Activated CD4-positive, alpha-beta T cell treated with anti-CD3 and anti-CD28 coated beads, Interleukin-2, amount 10 ng/mL, durations not matched to agents 7 days and 5 days (primary cell): ENCODE measurements at regions not wholly inside any gene's neighbourhood (a gene's known extent, or its start where the extent isn't known, plus 50 kb on each side); places are given as distances from the start of the nearest gene placed in this dataset.

ENCODE experiments used
- CTCF ChIA-PET: fragments of 350-600 bp; sonication (Branson Sonifier 250); formaldehyde crosslinking; loops from one replicate; lab custom pipeline; 2021; ENCODE audit warnings: antibody characterized with exemption; lab: Charles Lee
- POLR2A ChIA-PET: fragments of 350-600 bp; sonication (Branson Sonifier 250); formaldehyde crosslinking; loops from one replicate; lab custom pipeline; 2021; ENCODE audit warnings: antibody characterized with exemption; lab: Charles Lee
- DNase-seq: peaks from one replicate; pipeline ENCODE4 v3.0.0-alpha.2; 2020
- H3K27ac Mint-ChIP-seq: one replicate; pipeline ENCODE4 v1.8.0; 2021; ENCODE audit warnings: mild to moderate bottlenecking, moderate library complexity, mixed read lengths
- H3K27me3 Mint-ChIP-seq: one replicate; pipeline ENCODE4 v1.8.0; 2021; ENCODE audit warnings: mixed read lengths
- H3K36me3 Mint-ChIP-seq: one replicate; pipeline ENCODE4 v1.8.0; 2021; ENCODE audit warnings: low read depth, mixed read lengths
- H3K4me1 Mint-ChIP-seq: one replicate; pipeline ENCODE4 v1.8.0; 2021; ENCODE audit warnings: mixed read lengths
- H3K4me3 Mint-ChIP-seq: one replicate; pipeline ENCODE4 v1.8.0; 2021; ENCODE audit warnings: mild to moderate bottlenecking, moderate library complexity, mixed read lengths
- H3K9me3 Mint-ChIP-seq: one replicate; pipeline ENCODE4 v1.8.0; 2021; ENCODE audit warnings: mixed read lengths

GRCh38 chr13:109684084-109684823 lies 102.1 kb downstream of the IRS2 start:
- peaks cover 5% of the 10 kb centered on the region for H3K27me3 Mint-ChIP-seq
- no peak overlapping the region for H3K4me3 Mint-ChIP-seq
- no peak for DNase-seq
- no peaks in the 10 kb centered on the region for H3K4me1 Mint-ChIP-seq
- POLR2A ChIA-PET = no interaction called here
- H3K36me3 Mint-ChIP-seq = no peaks in the 10 kb centered on the region
- no peak overlapping the region for H3K27ac Mint-ChIP-seq
- H3K9me3 Mint-ChIP-seq = no peaks in the 10 kb centered on the region
- CTCF ChIA-PET = no interaction called here

DNA sequence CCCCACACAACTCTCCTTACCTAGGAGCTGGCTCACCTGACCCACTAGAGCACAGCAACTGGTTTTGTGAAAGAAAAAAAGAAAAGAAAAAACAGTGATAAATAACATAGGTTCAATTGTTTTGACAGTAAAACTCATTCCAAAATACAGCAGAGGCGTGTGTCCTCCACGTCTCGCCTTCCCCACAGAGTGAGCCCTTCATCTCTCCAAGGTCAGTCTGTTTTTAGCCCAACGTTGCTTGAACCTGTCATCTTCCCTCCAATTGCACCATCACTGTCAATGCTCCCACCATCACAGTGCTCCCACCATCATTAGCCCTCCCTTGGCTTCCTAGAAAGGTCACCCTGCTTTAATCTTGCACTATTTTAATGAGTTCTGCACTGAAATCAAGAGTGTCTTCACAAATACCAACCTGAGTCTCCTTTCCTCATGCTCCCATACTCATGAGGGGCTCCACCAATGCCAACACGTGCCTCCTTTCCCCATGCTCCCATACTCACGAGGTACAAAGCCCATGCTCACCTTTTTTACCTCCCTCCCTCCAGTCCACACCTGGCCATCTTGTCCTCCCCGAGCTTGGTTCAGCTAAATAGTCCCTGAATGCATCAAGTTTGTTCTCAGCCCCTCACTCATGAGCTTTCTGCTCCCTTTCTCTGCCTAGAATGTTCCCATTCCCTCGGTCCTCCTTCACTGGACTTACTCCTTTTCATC lies 103.7 kb downstream of the IRS2 start:
- CTCF ChIA-PET = no interaction called here
- no peak for DNase-seq
- no peak overlapping the region for H3K27ac Mint-ChIP-seq
- H3K4me1 Mint-ChIP-seq = no peaks in the 10 kb centered on the region
- H3K27me3 Mint-ChIP-seq = peaks cover 5% of the 10 kb centered on the region
- H3K4me3 Mint-ChIP-seq = no peak overlapping the region
- H3K9me3 Mint-ChIP-seq = no peaks in the 10 kb centered on the region
- POLR2A ChIA-PET = no interaction called here
- no peaks in the 10 kb centered on the region for H3K36me3 Mint-ChIP-seq

- Mint-ChIP-seq H3K27me3 (peaks cover 7% of the 10 kb centered on the region), H3K4me1 (no peaks in the 10 kb centered on the region), H3K9me3 (no peaks in the 10 kb centered on the region), H3K27ac (no peak overlapping the region), H3K4me3 (no peak overlapping the region), H3K36me3 (no peaks in the 10 kb centered on the region)
- CTCF ChIA-PET = no interaction called here
- DNase-seq = no peak
- POLR2A ChIA-PET = no interaction called here
Measured at GRCh38 chr13:109680930-109681329, 105.5 kb downstream of the IRS2 start.

DNA sequence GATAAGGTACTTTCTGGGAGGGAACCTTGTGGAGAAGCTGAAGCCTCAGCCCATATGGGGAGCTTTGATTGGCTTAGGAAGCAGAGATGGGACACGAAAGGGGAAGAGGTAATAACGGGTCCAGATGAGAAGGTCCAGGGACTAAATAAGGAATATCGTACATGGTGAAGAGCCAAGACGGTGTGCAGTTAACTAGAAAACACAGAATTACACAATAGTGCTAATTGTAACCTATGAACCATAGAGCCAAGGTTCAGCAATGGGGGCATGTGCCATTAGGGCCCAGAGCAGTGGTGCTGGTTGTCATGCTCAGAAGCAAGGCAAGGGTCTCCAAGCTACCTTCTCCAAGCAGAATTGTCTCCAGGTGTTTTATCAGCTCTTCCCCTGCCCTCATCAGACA lies 106.1 kb downstream of the IRS2 start:
- ChIA-PET POLR2A (no interaction called here), CTCF (no interaction called here)
- no peak for DNase-seq
- H3K27ac Mint-ChIP-seq = no peak overlapping the region
- peaks cover 7% of the 10 kb centered on the region for H3K27me3 Mint-ChIP-seq
- no peaks in the 10 kb centered on the region for H3K4me1 Mint-ChIP-seq
- H3K9me3 Mint-ChIP-seq = no peaks in the 10 kb centered on the region
- H3K4me3 Mint-ChIP-seq = no peak overlapping the region
- no peaks in the 10 kb centered on the region for H3K36me3 Mint-ChIP-seq

GRCh38 chr13:109678459-109678858 lies 107.9 kb downstream of the IRS2 start:
- DNase-seq = no peak
- Mint-ChIP-seq H3K36me3 (no peaks in the 10 kb centered on the region), H3K27me3 (peaks cover 2% of the 10 kb centered on the region), H3K9me3 (no peaks in the 10 kb centered on the region), H3K4me1 (no peaks in the 10 kb centered on the region), H3K4me3 (no peak overlapping the region), H3K27ac (no peak overlapping the region)
- POLR2A ChIA-PET = no interaction called here
- CTCF ChIA-PET = no interaction called here

- H3K36me3 Mint-ChIP-seq = no peaks in the 10 kb centered on the region
- peaks cover 2% of the 10 kb centered on the region for H3K27me3 Mint-ChIP-seq
- CTCF ChIA-PET = no interaction called here
- no peak overlapping the region for H3K27ac Mint-ChIP-seq
- no peaks in the 10 kb centered on the region for H3K4me1 Mint-ChIP-seq
- POLR2A ChIA-PET = no interaction called here
- DNase-seq = no peak
- H3K4me3 Mint-ChIP-seq = no peak overlapping the region
- H3K9me3 Mint-ChIP-seq = no peaks in the 10 kb centered on the region
Measured at GRCh38 chr13:109677206-109677605, 109.2 kb downstream of the IRS2 start.

- CTCF ChIA-PET = no interaction called here
- H3K4me3 Mint-ChIP-seq = no peak overlapping the region
- POLR2A ChIA-PET = no interaction called here
Measured at GRCh38 chr13:109673477-109673876, 112.9 kb downstream of the IRS2 start.

DNA sequence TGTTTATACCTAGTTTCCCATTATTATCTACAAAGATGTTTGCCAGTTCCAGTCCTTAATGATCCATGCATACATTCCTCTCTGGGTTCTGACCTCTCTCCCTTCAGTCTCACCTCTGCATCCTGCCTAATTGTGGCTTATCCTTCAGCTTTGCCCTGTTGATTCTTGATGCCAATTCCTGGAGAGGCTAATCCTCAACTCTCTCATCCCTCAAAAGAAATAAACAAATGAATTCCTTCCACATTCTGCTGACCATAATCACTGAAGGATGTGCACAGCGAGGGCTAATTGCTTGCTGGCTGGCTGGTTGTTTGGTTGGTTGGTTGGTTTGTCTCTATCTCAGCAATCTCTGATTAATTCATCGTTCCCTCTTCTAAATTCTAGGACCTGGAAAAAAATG lies 113.8 kb downstream of the IRS2 start:
- ChIA-PET CTCF (no interaction called here), POLR2A (no interaction called here)
- Mint-ChIP-seq H3K4me1 (no peaks in the 10 kb centered on the region), H3K27me3 (peaks cover 2% of the 10 kb centered on the region), H3K4me3 (no peak overlapping the region), H3K27ac (no peak overlapping the region), H3K36me3 (no peaks in the 10 kb centered on the region), H3K9me3 (no peaks in the 10 kb centered on the region)
- DNase-seq = no peak

More at GRCh38 chr13:109673477-109673876, 112.9 kb downstream of the IRS2 start:
- Mint-ChIP-seq H3K4me1 (no peaks in the 10 kb centered on the region), H3K36me3 (no peaks in the 10 kb centered on the region), H3K27me3 (peaks cover 2% of the 10 kb centered on the region), H3K27ac (no peak overlapping the region), H3K9me3 (no peaks in the 10 kb centered on the region)
- no peak for DNase-seq

DNA sequence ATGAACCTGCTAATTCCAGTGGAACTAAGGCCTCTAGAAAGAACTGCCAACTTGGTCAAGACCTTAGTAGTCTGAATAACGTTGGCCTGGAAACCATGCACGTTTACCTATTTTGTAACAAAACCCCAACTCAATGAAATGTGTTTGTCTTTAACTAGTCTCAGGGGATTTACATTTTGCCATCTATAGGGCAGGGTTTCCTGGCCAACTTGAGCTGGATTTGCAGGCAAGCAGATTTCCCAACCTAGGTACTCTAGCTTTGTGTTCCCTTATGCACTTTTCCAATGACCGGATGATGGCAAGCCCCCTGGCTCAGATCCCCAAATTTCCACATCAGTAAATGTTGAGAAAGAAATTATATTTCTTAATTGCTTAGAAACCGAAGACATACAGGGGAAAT lies 114.5 kb downstream of the IRS2 start:
- H3K4me3 Mint-ChIP-seq = no peak overlapping the region

DNA sequence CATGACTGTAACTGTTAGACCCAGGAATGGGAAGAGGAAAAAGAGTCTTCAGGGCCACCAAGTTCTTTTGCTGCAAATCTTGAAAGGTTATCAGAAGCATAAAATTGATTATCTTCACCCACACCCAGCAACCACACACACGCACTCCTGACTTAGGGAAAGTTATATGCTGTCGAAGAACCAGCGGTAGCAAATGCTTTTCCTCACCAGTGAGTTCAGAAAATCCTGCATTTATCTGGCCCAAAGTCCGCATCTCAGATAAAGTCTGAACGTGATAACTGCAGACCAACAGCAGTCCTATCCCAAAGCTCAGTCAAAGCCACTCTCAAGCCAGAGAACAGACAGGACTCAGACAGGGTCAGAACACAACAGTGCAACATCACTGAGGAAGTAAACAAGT lies 115.6 kb downstream of the IRS2 start:
- no peaks in the 10 kb centered on the region for H3K9me3 Mint-ChIP-seq
- ChIA-PET CTCF (no interaction called here), POLR2A (no interaction called here)
- H3K27ac Mint-ChIP-seq = no peak overlapping the region
- H3K4me3 Mint-ChIP-seq = no peak overlapping the region
- no peaks in the 10 kb centered on the region for H3K27me3 Mint-ChIP-seq
- no peaks in the 10 kb centered on the region for H3K4me1 Mint-ChIP-seq
- DNase-seq = no peak
- H3K36me3 Mint-ChIP-seq = no peaks in the 10 kb centered on the region

More for the DNA sequence above, 114.5 kb downstream of the IRS2 start:
- no peak overlapping the region for H3K27ac Mint-ChIP-seq
- no peaks in the 10 kb centered on the region for H3K9me3 Mint-ChIP-seq
- no peak for DNase-seq
- ChIA-PET CTCF (no interaction called here), POLR2A (no interaction called here)
- no peaks in the 10 kb centered on the region for H3K4me1 Mint-ChIP-seq
- H3K36me3 Mint-ChIP-seq = no peaks in the 10 kb centered on the region
- no peaks in the 10 kb centered on the region for H3K27me3 Mint-ChIP-seq

GRCh38 chr13:109669956-109670355 lies 116.4 kb downstream of the IRS2 start:
- no peak for DNase-seq
- H3K4me3 Mint-ChIP-seq = no peak overlapping the region
- H3K36me3 Mint-ChIP-seq = no peaks in the 10 kb centered on the region
- no peak overlapping the region for H3K27ac Mint-ChIP-seq
- no peaks in the 10 kb centered on the region for H3K4me1 Mint-ChIP-seq
- ChIA-PET CTCF (no interaction called here), POLR2A (no interaction called here)
- no peaks in the 10 kb centered on the region for H3K27me3 Mint-ChIP-seq
- H3K9me3 Mint-ChIP-seq = no peaks in the 10 kb centered on the region

GRCh38 chr13:109669234-109669612 lies 117.2 kb downstream of the IRS2 start:
- H3K27ac Mint-ChIP-seq = no peak overlapping the region
- DNase-seq = no peak
- H3K4me1 Mint-ChIP-seq = no peaks in the 10 kb centered on the region
- no peaks in the 10 kb centered on the region for H3K27me3 Mint-ChIP-seq
- POLR2A ChIA-PET = no interaction called here
- H3K4me3 Mint-ChIP-seq = no peak overlapping the region
- no peaks in the 10 kb centered on the region for H3K9me3 Mint-ChIP-seq
- H3K36me3 Mint-ChIP-seq = no peaks in the 10 kb centered on the region
- CTCF ChIA-PET = no interaction called here

GRCh38 chr13:109668433-109669233 lies 117.8 kb downstream of the IRS2 start:
- H3K4me1 Mint-ChIP-seq = no peaks in the 10 kb centered on the region
- no peak overlapping the region for H3K27ac Mint-ChIP-seq
- no peak for DNase-seq
- no peaks in the 10 kb centered on the region for H3K27me3 Mint-ChIP-seq
- CTCF ChIA-PET = interaction anchor here (0.7 kb wide), 1 partner anchor 31 kb away, joined by 3 read pairs; no protein-coding TSS in a partner anchor
- no peaks in the 10 kb centered on the region for H3K36me3 Mint-ChIP-seq
- H3K4me3 Mint-ChIP-seq = no peak overlapping the region
- POLR2A ChIA-PET = no interaction called here
- H3K9me3 Mint-ChIP-seq = no peaks in the 10 kb centered on the region
